HG03045 (cell line): ENCODE measurements at regions not wholly inside any gene's neighbourhood (a gene's known extent, or its start where the extent isn't known, plus 50 kb on each side); places are given as distances from the start of the nearest gene placed in this dataset.

ENCODE experiments used
- ATAC-seq: cut with Tn5 transposase; IDR thresholded peaks from one replicate; pipeline ENCODE4 v1.9.1; 2021; ENCODE audit warnings: mild to moderate bottlenecking, moderate library complexity; ENCODE audit not compliant: unreplicated experiment

DNA sequence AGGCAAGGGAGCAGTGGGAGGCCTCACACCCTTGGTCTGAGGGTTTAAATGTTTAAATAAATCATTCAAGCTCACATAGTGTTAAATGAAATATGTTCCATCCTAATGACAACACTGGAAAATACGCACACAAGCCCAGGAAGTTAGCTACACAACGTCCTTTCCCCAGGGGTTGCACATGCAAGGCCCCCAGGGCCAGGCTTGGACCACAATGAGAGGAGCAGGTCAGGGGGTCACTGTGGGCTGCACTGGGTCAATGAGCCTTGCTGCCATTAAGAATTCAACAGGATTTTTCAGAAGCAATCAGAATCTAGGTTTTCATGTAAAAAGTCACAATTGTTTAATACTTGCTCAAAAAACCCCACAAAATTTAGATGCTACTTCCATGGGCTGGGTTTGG lies 64.9 kb upstream of the ADCY1 start:
- no peak for ATAC-seq

DNA sequence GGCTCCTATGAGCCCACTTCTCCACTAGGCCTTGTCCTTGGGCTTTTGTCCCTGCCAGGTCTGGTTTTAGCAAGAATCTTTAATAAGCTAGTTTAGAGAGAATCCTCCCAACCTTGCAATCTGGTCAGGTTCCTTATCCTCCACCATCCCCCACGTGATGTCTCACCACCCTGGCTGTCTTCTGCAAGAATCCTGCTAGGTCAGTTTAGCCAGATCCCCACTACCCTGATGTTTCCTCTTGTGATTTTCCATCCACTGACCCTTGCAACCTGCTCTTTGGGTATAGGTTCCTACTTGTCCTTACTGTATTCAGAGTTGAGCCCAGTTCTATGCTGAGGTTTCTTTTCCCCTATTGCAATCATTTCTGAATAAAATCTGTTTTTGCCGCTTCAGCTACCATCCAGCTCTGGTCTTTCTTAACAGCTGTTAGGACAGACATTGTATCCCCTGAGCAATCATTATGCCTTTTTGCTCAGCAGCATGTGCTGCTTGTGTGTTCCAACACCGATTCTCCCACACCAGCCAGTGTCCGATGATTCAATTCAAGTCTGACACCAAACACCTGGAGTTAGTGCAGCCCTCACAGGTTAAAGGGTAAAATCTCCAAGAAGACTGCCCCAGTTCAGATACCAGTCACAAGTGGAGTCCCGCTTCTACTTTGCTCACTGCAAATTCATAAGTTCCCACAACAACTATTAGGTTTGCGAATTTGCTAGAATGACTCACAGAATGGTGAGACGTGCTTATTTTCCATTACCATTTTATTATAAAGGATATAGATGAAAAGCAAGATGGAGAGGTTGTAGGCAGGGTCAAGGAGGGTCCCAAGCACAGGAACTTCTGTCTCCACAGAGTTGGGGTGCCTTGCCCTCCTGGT lies 62.2 kb upstream of the ADCY1 start:
- no peak for ATAC-seq

DNA sequence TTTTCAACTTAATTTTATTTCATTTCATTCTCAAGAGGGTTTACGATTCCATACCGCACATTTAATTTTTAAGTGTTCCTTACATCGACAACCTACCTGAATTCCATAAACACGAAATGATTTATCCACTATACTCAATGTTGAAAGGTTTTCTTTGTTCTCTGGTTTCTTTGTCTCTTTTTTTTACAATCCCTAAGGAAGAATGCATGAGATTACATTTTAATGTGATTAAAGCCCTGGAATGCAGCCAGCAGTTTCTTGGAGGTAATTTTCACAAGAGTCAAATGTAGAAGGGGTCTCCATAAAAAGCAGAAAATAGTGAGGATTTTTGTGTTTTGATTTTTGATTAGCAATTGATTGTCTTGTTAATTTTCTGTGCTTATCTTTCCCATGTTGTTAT lies 59.2 kb upstream of the ADCY1 start:
- no peak for ATAC-seq

GRCh38 chr7:45515346-45515745 lies 58.8 kb upstream of the ADCY1 start:
- no peak for ATAC-seq
